IMR-90 (cell line): ENCODE measurements at regions not wholly inside any gene's neighbourhood (a gene's known extent, or its start where the extent isn't known, plus 50 kb on each side); places are given as distances from the start of the nearest gene placed in this dataset.

Source experiments
- ATAC-seq: fragments of 200-7000 bp; cut with Tn5 transposase; 2 replicates; pipeline ENCODE4 v1.9.1; 2020; ENCODE audit warnings: low read depth, mild to moderate bottlenecking, moderate library complexity
- BruUV-seq: library from RNA; stranded (reverse); fragments of 400-500 nt; replicated peaks from 2 replicates; lab custom pipeline; 2021; lab: Mats Ljungman, UMichigan
- CTCF ChIA-PET: fragments of 300-600 bp; formaldehyde crosslinking; extraction: SDS; loops from one replicate; lab custom pipeline; 2021; ENCODE audit warnings: antibody characterized with exemption; lab: Yijun Ruan, JAX
- POLR2A ChIA-PET: fragments of 300-600 bp; sonication (Branson Sonifier 250); formaldehyde crosslinking; loops from one replicate; lab custom pipeline; 2022; ENCODE audit warnings: antibody characterized with exemption; ENCODE audit not compliant: unreplicated experiment; lab: Charles Lee
- DNase-seq: peaks from one replicate; pipeline ENCODE4 v3.0.0; 2013
- H2AFZ ChIP-seq: replicated peaks from 2 replicates; pipeline ENCODE3; 2013; ENCODE audit warnings: low read length, mild to moderate bottlenecking; ENCODE audit not compliant: poor library complexity
- H2AK5ac ChIP-seq: 2 replicates; pipeline ENCODE4 v1.6.1; 2013; ENCODE audit warnings: low read depth, low read length, inconsistent platforms
- H2AK9ac ChIP-seq: replicated peaks from 2 replicates; pipeline ENCODE3; 2013; ENCODE audit warnings: mild to moderate bottlenecking, low read depth, low read length, moderate library complexity; ENCODE audit not compliant: poor library complexity
- H2BK120ac ChIP-seq: 2 replicates; pipeline ENCODE4 v1.6.1; 2013; ENCODE audit warnings: low read depth, low read length, inconsistent platforms
- H2BK15ac ChIP-seq: 3 replicates; pipeline ENCODE4 v1.6.1; 2013; ENCODE audit warnings: low read depth, low read length, inconsistent platforms
- H2BK20ac ChIP-seq: 2 replicates; pipeline ENCODE4 v1.6.1; 2013; ENCODE audit warnings: low read depth, mild to moderate bottlenecking, inconsistent platforms, low read length, moderate library complexity
- H2BK5ac ChIP-seq: 2 replicates; pipeline ENCODE4 v1.6.1; 2013; ENCODE audit warnings: mild to moderate bottlenecking, low read depth, low read length, inconsistent platforms; ENCODE audit not compliant: poor library complexity, severe bottlenecking
- H3K14ac ChIP-seq: replicated peaks from 2 replicates; pipeline ENCODE4 v1.6.1; 2013; ENCODE audit warnings: low read depth, low read length, inconsistent platforms
- H3K18ac ChIP-seq: 2 replicates; pipeline ENCODE4 v1.6.1; 2013; ENCODE audit warnings: low read depth, low read length, control low read depth
- H3K23ac ChIP-seq: 2 replicates; pipeline ENCODE4 v1.6.1; 2013; ENCODE audit warnings: low read depth, low read length, inconsistent platforms
- H3K27ac ChIP-seq: 2 replicates; pipeline ENCODE4 v1.5.1; 2013; ENCODE audit warnings: mild to moderate bottlenecking, control low read depth, low read length; ENCODE audit not compliant: insufficient read depth
- H3K27me3 ChIP-seq: 2 replicates; pipeline ENCODE4 v1.6.1; 2013; ENCODE audit warnings: low read length; ENCODE audit not compliant: control insufficient read depth, insufficient read depth
- H3K36me3 ChIP-seq: 2 replicates; pipeline ENCODE4 v1.6.1; 2013; ENCODE audit warnings: low read length, mixed read lengths; ENCODE audit not compliant: control insufficient read depth, insufficient read depth
- H3K4ac ChIP-seq: 2 replicates; pipeline ENCODE4 v1.6.1; 2013; ENCODE audit warnings: low read depth, low read length, inconsistent platforms
- H3K4me1 ChIP-seq: 2 replicates; pipeline ENCODE4 v1.6.1; 2013; ENCODE audit warnings: low read length, mixed read lengths; ENCODE audit not compliant: control insufficient read depth, insufficient read depth
- H3K4me2 ChIP-seq: 2 replicates; pipeline ENCODE4 v1.6.1; 2013; ENCODE audit warnings: low read depth, mild to moderate bottlenecking, control low read depth, low read length, moderate library complexity
- H3K4me3 ChIP-seq: 2 replicates; pipeline ENCODE4 v1.5.1; 2013; ENCODE audit warnings: low read depth, mild to moderate bottlenecking, control low read depth, low read length, moderate library complexity; ENCODE audit not compliant: insufficient read depth
- H3K56ac ChIP-seq: 2 replicates; pipeline ENCODE4 v1.6.1; 2013; ENCODE audit warnings: low read length, inconsistent platforms; ENCODE audit not compliant: insufficient read depth; ENCODE audit errors: extremely low read depth
- H3K79me1 ChIP-seq, 2 experiments: 2 replicates each; pipeline ENCODE4 v1.6.1; 2013; ENCODE audit warnings: low read length in 2 of 2, inconsistent platforms in 1 of 2, low read depth in 1 of 2
- H3K9ac ChIP-seq: 2 replicates; pipeline ENCODE4 v1.6.1; 2013; ENCODE audit warnings: low read depth, low read length, control low read depth
- H3K9me1 ChIP-seq: 2 replicates; pipeline ENCODE4 v1.6.1; 2013; ENCODE audit warnings: low read length, inconsistent platforms; ENCODE audit not compliant: insufficient read depth
- H3K9me3 ChIP-seq: 2 replicates; pipeline ENCODE4 v1.6.1; 2013; ENCODE audit warnings: low read length; ENCODE audit not compliant: control insufficient read depth, insufficient read depth
- H4K20me1 ChIP-seq: 2 replicates; pipeline ENCODE4 v1.6.1; 2013; ENCODE audit warnings: low read length, inconsistent platforms; ENCODE audit not compliant: insufficient read depth
- H4K5ac ChIP-seq: 2 replicates; pipeline ENCODE4 v1.6.1; 2013; ENCODE audit warnings: mild to moderate bottlenecking, low read depth, low read length, control low read depth
- H4K8ac ChIP-seq, 2 experiments: 2 replicates each; pipeline ENCODE4 v1.6.1; 2013; ENCODE audit warnings: low read depth in 2 of 2, low read length in 2 of 2, control low read depth in 1 of 2, inconsistent platforms in 1 of 2
- H4K91ac ChIP-seq: 2 replicates; pipeline ENCODE4 v1.6.1; 2013; ENCODE audit warnings: low read depth, low read length, inconsistent platforms; ENCODE audit not compliant: insufficient read depth
- CHD1 ChIP-seq: IDR thresholded peaks from 2 replicates; pipeline ENCODE4 v1.6.1; 2012; ENCODE audit warnings: low read depth, low read length, improper control_type of control experiment
- CTCF ChIP-seq: conservative IDR thresholded peaks from 2 replicates; pipeline ENCODE4 v1.5.1; 2012; ENCODE audit warnings: mild to moderate bottlenecking, low read depth, low read length, improper control_type of control experiment
- ELK1 ChIP-seq: fragments of 150-350 bp; IDR thresholded peaks from 2 replicates; pipeline ENCODE4 v1.6.1; 2016; ENCODE audit warnings: low read depth, mild to moderate bottlenecking, low read length, moderate library complexity, borderline replicate concordance
- FOS ChIP-seq: fragments of 150-350 bp; IDR thresholded peaks from 2 replicates; pipeline ENCODE4 v1.6.1; 2016; ENCODE audit warnings: low read depth, low read length
- MAFK ChIP-seq: IDR thresholded peaks from 2 replicates; pipeline ENCODE4 v1.6.1; 2012; ENCODE audit warnings: low read depth, low read length, improper control_type of control experiment
- MAZ ChIP-seq: IDR thresholded peaks from 2 replicates; pipeline ENCODE4 v1.6.1; 2012; ENCODE audit warnings: low read depth, mild to moderate bottlenecking, low read length, improper control_type of control experiment, moderate library complexity, borderline replicate concordance
- MXI1 ChIP-seq: IDR thresholded peaks from 2 replicates; pipeline ENCODE4 v1.6.1; 2012; ENCODE audit warnings: low read depth, mild to moderate bottlenecking, low read length, moderate library complexity, borderline replicate concordance
- NFE2L2 ChIP-seq: fragments of 150-350 bp; IDR thresholded peaks from 2 replicates; pipeline ENCODE4 v1.6.1; 2016; ENCODE audit warnings: low read depth, mild to moderate bottlenecking, low read length
- POLR2A ChIP-seq: IDR thresholded peaks from 2 replicates; pipeline ENCODE4 v1.6.1; 2012; ENCODE audit warnings: mild to moderate bottlenecking, low read depth, low read length
- RAD21 ChIP-seq: IDR thresholded peaks from 2 replicates; pipeline ENCODE4 v1.6.1; 2012; ENCODE audit warnings: low read length, improper control_type of control experiment
- RCOR1 ChIP-seq: IDR thresholded peaks from 2 replicates; pipeline ENCODE4 v1.6.1; 2012; ENCODE audit warnings: mild to moderate bottlenecking, low read length, improper control_type of control experiment; ENCODE audit not compliant: insufficient replicate concordance
- RFX5 ChIP-seq: IDR thresholded peaks from 2 replicates; pipeline ENCODE4 v1.8.0; 2012; ENCODE audit warnings: low read depth, mild to moderate bottlenecking, low read length, moderate library complexity
- SMC3 ChIP-seq: fragments of 150-350 bp; IDR thresholded peaks from 2 replicates; pipeline ENCODE4 v1.6.1; 2016; ENCODE audit warnings: low read depth, mild to moderate bottlenecking, antibody characterized with exemption, low read length, moderate library complexity
- USF2 ChIP-seq: fragments of 150-350 bp; IDR thresholded peaks from 2 replicates; pipeline ENCODE4 v1.6.1; 2017; ENCODE audit warnings: mild to moderate bottlenecking, antibody characterized with exemption, low read length, low read depth
- WGBS, 2 experiments: methylation state at CpG; one replicate each; pipeline versions ENCODE4 v1.1.5 to v1.1.7; 2013; ENCODE audit warnings: missing lambda C conversion rate in 2 of 2; ENCODE audit not compliant: insufficient read length in 1 of 2; ENCODE audit errors: extremely low coverage in 2 of 2; 5-methylcytosine and 5-hydroxymethylcytosine counted together
- dilution Hi-C: fragments of 300-500 bp; cut with HindIII; formaldehyde crosslinking; loops from one replicate; pipeline ENCODE4 v1.14.3; 2018; ENCODE audit warnings: low sequenced_read_pairs; ENCODE audit not compliant: unreplicated experiment
- in situ Hi-C: fragments of 300-500 bp; cut with MboI; formaldehyde crosslinking; loops from 3 replicates; pipeline ENCODE4 v1.14.3; 2019; ENCODE audit warnings: low sequenced_read_pairs, inconsistent platforms, mixed read lengths
- intact Hi-C: fragments of 100-400 bp; cut with micrococcal nuclease; formaldehyde crosslinking; loops from 2 replicates; pipeline ENCODE4 v1.10.0; 2022

- intact Hi-C loops, result no loop called here
- Histone ChIP-seq H2AFZ (no peak overlapping the region), H3K14ac (no peak overlapping the region), H4K91ac (no peak overlapping the region), H3K56ac (no peak overlapping the region), H4K5ac (no peak overlapping the region), H3K27me3 (no peaks in the 10 kb centered on the region), H3K23ac (no peak overlapping the region), H2BK120ac (no peak overlapping the region), H3K9me3 (peaks cover 4% of the 10 kb centered on the region; the same call in 1 of the 2 replicates), H4K8ac (no peak overlapping the region), H2BK15ac (no peak overlapping the region), H3K9ac (no peak overlapping the region), H3K79me1 (no peaks in the 10 kb centered on the region), H3K36me3 (no peaks in the 10 kb centered on the region), H3K9me1 (no peaks in the 10 kb centered on the region), H2AK9ac (no peak overlapping the region), H2BK20ac (no peak overlapping the region), H3K18ac (no peak overlapping the region), H4K20me1 (no peaks in the 10 kb centered on the region), H3K4ac (no peak overlapping the region), H3K4me2 (no peak overlapping the region), H3K27ac (no peak overlapping the region), H2BK5ac (no peak overlapping the region), H2AK5ac (no peak overlapping the region), H3K4me1 (no peaks in the 10 kb centered on the region), H3K4me3 (no peak overlapping the region)
- TF ChIP-seq FOS (no peak), ELK1 (no peak), POLR2A (no peak), NFE2L2 (no peak), RAD21 (no peak), SMC3 (no peak), RCOR1 (no peak), MAFK (no peak), MAZ (no peak), CTCF (no peak), MXI1 (no peak), RFX5 (no peak), CHD1 (no peak), USF2 (no peak)
- ChIA-PET POLR2A (no interaction called here), CTCF (no interaction called here)
- no CpG with 5 or more reads among the region's 3 CpGs for WGBS, 2 experiments
- dilution Hi-C loops, result no loop called here
- in situ Hi-C loops, result no loop called here
- DNase-seq (no peak), ATAC-seq (no peak)
- BruUV-seq, result no TSS peak
These were observed 825.3 kb upstream of the GJE1 start for GRCh38 chr6:141307309-141307998.
